Limb (tissue), 2 donors: ENCODE measurements at regions not wholly inside any gene's neighbourhood (a gene's known extent, or its start where the extent isn't known, plus 50 kb on each side); places are given as distances from the start of the nearest gene placed in this dataset.
"Not testable (repeated sequence)": the region's sequence is repeated elsewhere in the genome, so short reads cannot be mapped to it uniquely, and the experiment has no call there.

Experiments used
- DNase-seq, 2 donors: peaks; one replicate each; pipeline ENCODE4 v3.0.0-alpha.2; 2016; ENCODE audit errors: extremely low spot score in 2 of 2

- DNase-seq, result not testable (repeated sequence)
Measured at GRCh38 chr13:31607531-31607930, 131.8 kb upstream of the RXFP2 start.

GRCh38 chr13:31608780-31609179, 130.5 kb upstream of the RXFP2 start:
- DNase-seq, result not testable (repeated sequence)

- no peak for DNase-seq
Measured at GRCh38 chr13:31610270-31610998, 128.9 kb upstream of the RXFP2 start.

- no peak for DNase-seq
Measured at GRCh38 chr13:31611214-31611613, 128.1 kb upstream of the RXFP2 start.

DNA sequence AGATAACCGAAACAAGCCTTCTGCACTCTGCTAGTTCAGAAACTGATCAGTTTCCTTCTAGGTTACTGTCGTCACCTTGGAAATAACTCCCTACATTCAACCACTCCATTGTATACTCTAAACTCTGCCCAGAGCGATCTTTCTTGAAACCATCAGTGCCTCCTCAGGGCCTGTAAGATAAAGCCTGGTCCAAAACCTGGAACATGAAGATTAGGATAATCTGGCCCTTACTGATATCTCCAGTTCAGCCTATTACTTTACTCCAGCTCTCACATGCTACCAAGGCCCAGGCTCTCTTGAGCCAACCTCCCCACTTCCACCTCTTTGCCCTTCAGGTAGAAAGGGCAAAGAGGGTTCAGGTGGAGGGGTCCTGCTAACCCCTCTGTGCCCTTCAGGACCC, 125.3 kb upstream of the RXFP2 start:
- no peak for DNase-seq

- DNase-seq, result no peak
Measured at GRCh38 chr13:31614704-31615103, 124.6 kb upstream of the RXFP2 start.

DNA sequence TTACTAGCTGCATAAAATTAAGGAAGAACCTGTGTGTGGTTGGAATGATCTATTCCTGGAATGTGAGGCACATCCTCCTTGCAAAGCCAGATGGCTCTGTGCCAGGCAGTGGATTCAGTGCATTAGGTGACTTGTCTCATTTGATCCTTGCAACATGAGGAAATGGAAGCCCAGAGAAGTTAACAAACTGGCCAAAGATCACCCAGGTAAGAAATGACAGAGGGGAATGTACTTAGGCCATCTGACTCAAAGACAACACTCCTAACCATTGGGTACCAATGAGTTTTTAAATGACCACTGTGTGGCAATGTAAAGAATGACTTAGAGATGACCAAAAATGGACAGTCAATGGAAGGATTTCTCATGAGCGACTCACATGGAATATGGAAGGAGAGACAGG, 114.2 kb upstream of the RXFP2 start:
- DNase-seq, result no peak

GRCh38 chr13:31627097-31627845, 112.1 kb upstream of the RXFP2 start:
- DNase-seq, result no peak

DNA sequence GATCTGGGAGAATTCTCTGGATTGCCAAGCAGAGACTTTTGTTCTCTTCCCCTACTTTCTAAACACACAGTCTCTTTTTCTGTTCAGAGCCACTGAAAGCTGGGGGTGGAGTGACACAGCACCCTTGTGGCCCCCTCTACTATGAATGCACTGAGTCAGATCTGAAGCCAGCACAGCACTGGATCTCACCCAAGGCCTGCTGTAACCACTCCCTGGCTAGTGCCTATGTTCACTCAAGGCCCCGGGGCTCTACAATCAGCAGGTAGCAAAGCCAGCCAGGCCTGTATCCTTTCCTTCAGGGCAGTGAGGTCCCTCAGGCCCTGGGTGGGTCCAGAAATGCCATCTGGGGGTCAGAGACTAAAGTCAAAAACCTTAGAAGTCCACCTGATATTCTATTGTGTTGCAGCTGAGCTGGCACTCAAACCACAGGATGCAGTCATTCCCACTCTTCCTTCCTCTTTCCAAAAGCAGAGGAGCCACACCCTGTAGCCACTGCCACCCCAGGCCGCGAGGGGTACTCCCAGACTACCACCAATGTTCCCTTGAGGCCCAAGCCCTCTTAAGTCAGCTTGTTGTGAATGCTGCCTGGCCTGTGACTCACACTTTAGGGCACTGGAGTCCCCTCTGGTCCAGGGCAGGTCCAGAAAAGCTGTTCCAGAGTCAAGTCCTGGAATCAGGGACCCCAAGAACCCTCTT, 110.1 kb upstream of the RXFP2 start:
- DNase-seq, result no peak

DNA sequence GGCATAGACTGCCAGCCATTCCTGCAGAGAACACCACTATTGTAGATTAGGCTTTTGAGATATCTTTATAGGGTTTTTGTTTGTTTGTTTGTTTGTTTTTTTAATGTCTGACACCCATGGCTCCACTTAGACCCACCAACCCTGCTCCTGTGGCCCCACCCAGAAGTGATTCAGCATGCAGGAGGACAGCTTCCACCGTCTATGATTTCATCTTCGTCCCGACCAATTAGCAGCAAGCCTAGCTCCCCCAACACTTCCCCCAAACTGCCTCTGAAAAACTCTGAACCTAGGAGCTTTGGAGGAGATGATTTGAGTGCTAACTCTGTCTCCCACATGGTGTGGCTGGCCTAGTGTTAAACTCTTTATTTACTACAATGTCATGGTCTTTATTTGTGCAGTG, 108.3 kb upstream of the RXFP2 start:
- no peak for DNase-seq

- no peak for DNase-seq
Measured at GRCh38 chr13:31631746-31632145, 107.6 kb upstream of the RXFP2 start.

DNA sequence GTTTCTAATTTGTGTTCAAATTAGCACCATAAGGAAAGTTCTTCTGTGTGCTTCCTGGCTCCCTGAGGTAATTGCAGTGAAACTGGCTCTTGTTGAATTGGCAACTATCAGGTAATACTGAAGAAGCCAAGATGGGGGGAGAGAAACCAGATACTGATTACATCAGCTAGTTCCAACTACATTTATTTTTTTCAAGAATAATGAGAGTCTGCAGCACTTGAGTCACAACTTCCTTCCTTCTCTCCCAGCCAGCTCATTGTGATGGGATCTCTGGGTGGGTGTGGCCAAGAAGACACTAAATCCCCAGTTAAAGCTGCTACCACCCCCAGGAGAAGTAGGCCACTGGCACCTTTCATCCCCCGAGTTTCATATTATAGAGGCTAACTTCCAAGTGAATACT, 100.7 kb upstream of the RXFP2 start:
- no peak for DNase-seq

GRCh38 chr13:31639443-31640163, 99.7 kb upstream of the RXFP2 start:
- DNase-seq, result no peak

- DNase-seq, result no peak
Measured at GRCh38 chr13:31649766-31650165, 89.6 kb upstream of the RXFP2 start.

GRCh38 chr13:31653730-31654129, 85.6 kb upstream of the RXFP2 start:
- no peak for DNase-seq

DNA sequence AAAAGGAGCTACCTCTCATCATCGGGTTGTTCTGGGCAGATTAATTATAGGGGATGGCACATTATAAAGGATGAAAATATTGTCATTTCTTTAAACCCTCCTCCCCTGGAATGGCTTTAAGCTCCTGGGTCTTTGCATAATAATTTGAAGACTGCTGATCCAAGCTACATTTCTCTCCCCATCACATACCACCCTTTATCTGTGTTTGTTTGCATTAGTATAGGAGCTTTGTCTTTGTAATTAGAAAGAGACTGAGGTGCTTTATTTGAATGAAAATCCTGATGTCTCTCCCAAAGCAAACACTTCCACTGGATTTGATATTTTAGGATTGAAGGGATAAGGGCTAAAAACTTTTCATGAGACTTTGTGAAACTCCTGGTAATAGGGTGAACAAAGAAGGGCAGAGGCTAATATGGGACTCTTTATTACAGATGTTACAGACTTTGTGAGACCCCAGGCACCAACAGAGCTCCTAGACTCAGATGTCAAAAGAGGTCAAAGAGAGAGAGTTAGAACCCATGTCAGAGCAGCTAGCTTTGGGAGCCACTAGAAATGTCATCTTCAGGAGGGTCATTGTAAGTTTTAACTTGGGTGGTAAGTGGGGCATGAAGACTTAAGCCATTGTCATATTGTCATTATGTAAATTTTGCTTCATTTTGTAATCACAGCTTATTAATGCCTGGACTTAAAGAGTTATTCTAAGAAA, 75.3 kb upstream of the RXFP2 start:
- no peak for DNase-seq

DNA sequence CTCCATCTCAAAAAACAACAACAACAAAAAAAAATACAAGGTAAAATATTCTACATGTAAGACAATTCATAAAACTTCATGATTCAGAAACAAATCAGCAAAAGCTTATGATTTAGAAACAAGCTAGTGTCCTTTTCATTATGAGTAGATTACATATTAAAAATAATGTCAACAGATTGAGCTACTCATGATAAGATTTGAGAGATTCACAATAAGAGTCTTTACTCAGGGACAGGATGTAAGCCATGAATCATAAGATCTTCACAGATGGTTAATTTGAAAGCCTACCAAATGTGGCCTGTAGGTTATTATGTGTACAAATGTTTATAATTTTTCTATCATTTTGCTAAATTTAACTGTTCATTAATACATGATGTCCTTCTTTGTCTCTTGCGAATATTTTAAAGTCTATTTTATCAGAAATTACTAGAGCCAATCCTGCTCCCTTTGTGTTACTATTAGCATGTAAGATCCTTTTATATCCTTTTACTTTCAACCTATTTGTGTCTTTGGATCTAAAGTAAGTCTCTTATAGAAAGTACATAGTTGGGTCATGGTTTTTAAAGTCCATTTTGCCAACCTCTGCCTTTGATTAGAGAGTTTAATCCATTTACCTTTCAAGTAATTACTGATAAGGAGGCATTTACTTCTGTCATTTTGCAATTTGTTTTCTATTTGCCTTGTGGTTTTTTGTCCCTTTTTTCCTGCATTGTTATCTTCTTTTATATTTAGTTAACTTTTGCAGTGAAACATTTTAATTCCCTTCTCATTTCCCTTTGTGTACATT, 68.3 kb upstream of the RXFP2 start:
- no peak for DNase-seq

GRCh38 chr13:31674051-31674450, 65.3 kb upstream of the RXFP2 start:
- DNase-seq, result no peak

DNA sequence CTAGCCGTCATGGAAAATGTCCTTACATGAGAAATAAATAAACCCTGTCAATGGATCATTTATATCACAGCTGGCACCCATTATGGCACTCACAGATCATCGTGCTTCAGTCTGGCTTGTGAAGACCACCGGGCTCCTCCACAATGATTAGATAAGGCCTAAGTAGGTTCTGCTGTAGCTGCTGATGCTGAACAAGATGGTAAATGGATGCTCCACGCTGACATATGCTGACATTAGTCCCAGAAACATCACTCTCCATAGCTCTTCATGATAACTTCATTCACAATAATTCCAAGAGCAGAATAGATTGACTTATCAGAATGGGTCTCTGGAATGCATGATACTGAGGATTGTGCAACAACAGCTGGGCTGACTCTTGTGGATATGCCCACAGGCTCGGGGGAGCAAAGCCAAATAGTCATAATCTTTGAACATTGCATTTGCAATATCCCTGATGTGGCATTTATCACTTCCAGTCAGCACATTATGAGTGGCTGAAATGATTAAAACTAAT, 63.8 kb upstream of the RXFP2 start:
- DNase-seq, result no peak

- DNase-seq, result no peak
Measured at GRCh38 chr13:31681133-31681532, 58.2 kb upstream of the RXFP2 start.
